Stimulated activated CD4-positive, alpha-beta T cell treated with anti-CD3 and anti-CD28 coated beads, Interleukin-12 subunit alpha, Interleukin-12 subunit beta, amount 100 ng/mL, for 48 hours (primary cell): ENCODE measurements at regions not wholly inside any gene's neighbourhood (a gene's known extent, or its start where the extent isn't known, plus 50 kb on each side); places are given as distances from the start of the nearest gene placed in this dataset.
"Not testable (repeated sequence)": the region's sequence is repeated elsewhere in the genome, so short reads cannot be mapped to it uniquely, and the experiment has no call there.

Source experiments
- DNase-seq, 3 donors: peaks; one replicate each; pipeline ENCODE4 v3.0.0-alpha.2; 2020; ENCODE audit warnings: low read depth in 2 of 3, low spot score in 1 of 3

GRCh38 chr2:72078773-72079172 lies 68.9 kb downstream of the CYP26B1 start:
- no peak for DNase-seq

- DNase-seq, result no peak
These were observed 69.9 kb downstream of the CYP26B1 start for GRCh38 chr2:72077702-72078169.

GRCh38 chr2:72073373-72073772 lies 74.3 kb downstream of the CYP26B1 start:
- DNase-seq, result not testable (repeated sequence)

- DNase-seq, result not testable (repeated sequence)
These were observed 83.5 kb downstream of the CYP26B1 start for GRCh38 chr2:72064197-72064596.

GRCh38 chr2:72062336-72062735 lies 85.3 kb downstream of the CYP26B1 start:
- DNase-seq, result no peak

- no peak for DNase-seq
These were observed 90.4 kb downstream of the CYP26B1 start for GRCh38 chr2:72057308-72057707.

GRCh38 chr2:72051971-72052505 lies 95.6 kb downstream of the CYP26B1 start:
- no peak for DNase-seq

GRCh38 chr2:72051204-72051603 lies 96.5 kb downstream of the CYP26B1 start:
- DNase-seq, result no peak

- no peak for DNase-seq
These were observed 96.9 kb downstream of the CYP26B1 start for GRCh38 chr2:72050734-72051133.

- DNase-seq, result no peak
These were observed 98.7 kb downstream of the CYP26B1 start for GRCh38 chr2:72048881-72049477.

GRCh38 chr2:72043985-72044384 lies 103.7 kb downstream of the CYP26B1 start:
- DNase-seq, result no peak

GRCh38 chr2:72041638-72042111 lies 106.0 kb downstream of the CYP26B1 start:
- no peak for DNase-seq

GRCh38 chr2:72040629-72041571 lies 106.8 kb downstream of the CYP26B1 start:
- DNase-seq, result no peak

GRCh38 chr2:72038524-72038923 lies 109.1 kb downstream of the CYP26B1 start:
- no peak for DNase-seq

GRCh38 chr2:72037261-72037666 lies 110.4 kb downstream of the CYP26B1 start:
- DNase-seq, result no peak

GRCh38 chr2:72036595-72036994 lies 111.1 kb downstream of the CYP26B1 start:
- no peak for DNase-seq

- no peak for DNase-seq
These were observed 111.5 kb downstream of the CYP26B1 start for GRCh38 chr2:72036173-72036545.

GRCh38 chr2:72035518-72036172 lies 112.0 kb downstream of the CYP26B1 start:
- DNase-seq, result no peak

- DNase-seq, result no peak
These were observed 113.1 kb downstream of the CYP26B1 start for GRCh38 chr2:72034353-72035095.

- DNase-seq, result no peak
These were observed 114.0 kb downstream of the CYP26B1 start for GRCh38 chr2:72033636-72034035.
